HG02840 (cell line): ENCODE measurements at regions not wholly inside any gene's neighbourhood (a gene's known extent, or its start where the extent isn't known, plus 50 kb on each side); places are given as distances from the start of the nearest gene placed in this dataset.

Source experiments
- ATAC-seq: cut with Tn5 transposase; IDR thresholded peaks from one replicate; pipeline ENCODE4 v1.9.1; 2021; ENCODE audit warnings: mild to moderate bottlenecking, moderate library complexity, moderate number of reproducible peaks; ENCODE audit not compliant: unreplicated experiment, low FRiP score

- ATAC-seq, result no peak
Measured at GRCh38 chr4:147398556-147398955, 82.3 kb upstream of the EDNRA start.

- ATAC-seq, result no peak
Measured at GRCh38 chr4:147400721-147401120, 80.2 kb upstream of the EDNRA start.

GRCh38 chr4:147401221-147401620 is 79.7 kb upstream of the EDNRA start:
- no peak for ATAC-seq

- no peak for ATAC-seq
Measured at GRCh38 chr4:147407261-147408045, 73.4 kb upstream of the EDNRA start.

GRCh38 chr4:147408189-147408588 is 72.7 kb upstream of the EDNRA start:
- no peak for ATAC-seq

GRCh38 chr4:147409350-147409749 is 71.5 kb upstream of the EDNRA start:
- no peak for ATAC-seq

- no peak for ATAC-seq
Measured at GRCh38 chr4:147418226-147418625, 62.7 kb upstream of the EDNRA start.

- ATAC-seq, result no peak
Measured at GRCh38 chr4:147421456-147421855, 59.4 kb upstream of the EDNRA start.

GRCh38 chr4:147423229-147423628 is 57.7 kb upstream of the EDNRA start:
- ATAC-seq, result no peak

GRCh38 chr4:147425019-147425418 is 55.9 kb upstream of the EDNRA start:
- no peak for ATAC-seq

GRCh38 chr4:147428583-147428982 is 52.3 kb upstream of the EDNRA start:
- ATAC-seq, result no peak

- ATAC-seq, result no peak
Measured at GRCh38 chr4:147430111-147430510, 50.8 kb upstream of the EDNRA start.
